H4 (cell line): ENCODE measurements at regions not wholly inside any gene's neighbourhood (a gene's known extent, or its start where the extent isn't known, plus 50 kb on each side); places are given as distances from the start of the nearest gene placed in this dataset.
"Not testable (repeated sequence)": the region's sequence is repeated elsewhere in the genome, so short reads cannot be mapped to it uniquely, and the experiment has no call there.

Experiments
- DNase-seq: peaks from one replicate; pipeline ENCODE4 v3.0.0-alpha.2; 2015; ENCODE audit warnings: low spot score

GRCh38 chr6:134675110-134676054 is 274.5 kb downstream of the ALDH8A1 start:
- no peak for DNase-seq

- no peak for DNase-seq
Observed at GRCh38 chr6:134674562-134674961, 275.3 kb downstream of the ALDH8A1 start.

DNA sequence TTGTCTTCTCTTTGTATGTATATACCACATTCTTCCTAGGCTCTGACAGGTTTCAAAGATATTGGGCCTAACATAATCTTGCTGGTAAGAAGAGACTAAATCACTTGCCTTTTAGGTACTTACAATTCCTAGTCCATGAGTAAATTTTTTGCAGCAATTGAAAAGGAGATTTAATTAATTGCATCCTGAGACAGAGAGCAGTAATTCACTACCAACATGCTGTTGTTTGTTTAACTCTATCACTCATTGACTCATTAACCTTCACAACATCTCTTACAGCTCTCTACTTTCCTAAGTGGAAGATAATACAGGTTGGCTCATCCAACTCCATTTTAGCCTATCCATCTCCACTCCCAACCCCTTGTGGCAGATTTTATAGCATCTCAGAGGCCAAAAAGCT is 280.4 kb downstream of the ALDH8A1 start:
- DNase-seq: no peak

DNA sequence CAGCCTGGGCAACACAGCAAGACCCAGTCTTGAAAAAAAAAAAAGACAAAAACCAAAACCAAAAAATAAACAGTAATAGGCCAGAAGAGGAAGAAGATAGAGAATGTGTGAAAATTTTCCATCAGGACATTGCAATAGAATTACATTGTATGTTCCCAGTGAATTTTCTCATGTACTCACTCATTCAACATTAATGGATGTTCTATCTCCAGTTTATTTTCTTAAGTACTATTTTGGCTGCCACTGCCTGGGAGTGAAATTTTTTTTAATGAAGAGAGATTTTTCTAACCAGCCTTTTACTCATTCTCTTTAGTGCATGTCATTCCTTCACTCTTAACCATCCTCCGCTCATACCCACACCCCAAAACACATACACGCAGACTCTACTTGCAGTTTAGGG is 282.8 kb downstream of the ALDH8A1 start:
- no peak for DNase-seq

- DNase-seq: no peak
Observed at GRCh38 chr6:134666125-134666524, 283.8 kb downstream of the ALDH8A1 start.

GRCh38 chr6:134665029-134665723 is 284.7 kb downstream of the ALDH8A1 start:
- DNase-seq: no peak

DNA sequence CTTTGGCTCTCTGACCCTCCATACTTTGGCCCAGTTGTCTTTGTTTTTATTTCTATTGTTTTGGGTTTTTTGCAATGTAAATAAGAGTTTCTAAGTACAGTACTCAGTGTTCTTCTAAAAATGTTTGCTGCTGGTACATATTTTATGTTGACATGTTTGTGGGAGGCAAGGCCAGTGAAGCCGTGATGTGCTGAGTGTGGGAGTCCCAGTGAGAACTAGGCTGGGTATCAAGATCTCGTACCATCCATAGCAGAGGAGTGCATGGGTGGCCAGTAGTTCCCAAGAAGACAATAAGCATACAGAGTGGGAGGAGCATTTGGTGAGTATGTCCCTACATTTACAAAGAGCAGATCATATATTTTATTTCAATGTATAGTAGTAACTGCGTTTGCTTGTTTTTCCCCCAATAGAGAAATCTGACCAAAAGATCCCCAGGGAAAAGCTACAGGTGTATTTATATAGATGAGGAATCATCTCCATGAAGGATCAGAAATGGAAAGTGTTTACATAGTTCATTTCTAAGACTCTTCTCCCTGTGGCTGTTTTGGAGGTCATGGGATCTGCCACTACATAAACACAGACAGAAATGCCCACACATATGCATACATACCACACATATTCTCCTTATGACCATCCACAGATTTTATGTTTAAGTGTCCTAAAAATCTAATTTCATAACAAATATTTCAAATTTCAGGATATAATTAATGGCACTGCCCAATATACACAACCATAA is 285.9 kb downstream of the ALDH8A1 start:
- DNase-seq: no peak

- no peak for DNase-seq
Observed at GRCh38 chr6:134663356-134663755, 286.5 kb downstream of the ALDH8A1 start.

GRCh38 chr6:134662077-134662700 is 287.7 kb downstream of the ALDH8A1 start:
- no peak for DNase-seq

DNA sequence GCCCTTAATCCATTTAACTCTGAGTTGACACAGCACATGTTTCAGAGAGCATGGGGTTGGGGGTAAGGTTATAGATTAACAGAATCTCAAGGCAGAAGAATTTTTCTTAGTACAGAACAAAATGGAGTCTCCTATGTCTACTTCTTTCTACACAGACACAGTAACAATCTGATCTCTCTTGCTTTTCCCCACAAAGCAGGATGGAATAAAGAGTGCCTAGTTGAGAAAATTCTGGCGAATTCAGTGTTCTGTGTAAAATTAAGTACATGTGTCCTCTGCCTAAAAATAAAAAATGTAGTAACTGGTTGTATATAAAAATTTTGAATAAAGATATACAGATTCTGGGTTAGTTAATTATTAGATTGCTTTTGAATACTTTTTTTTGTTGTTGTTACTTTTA is 290.0 kb downstream of the ALDH8A1 start:
- DNase-seq: not testable (repeated sequence)

DNA sequence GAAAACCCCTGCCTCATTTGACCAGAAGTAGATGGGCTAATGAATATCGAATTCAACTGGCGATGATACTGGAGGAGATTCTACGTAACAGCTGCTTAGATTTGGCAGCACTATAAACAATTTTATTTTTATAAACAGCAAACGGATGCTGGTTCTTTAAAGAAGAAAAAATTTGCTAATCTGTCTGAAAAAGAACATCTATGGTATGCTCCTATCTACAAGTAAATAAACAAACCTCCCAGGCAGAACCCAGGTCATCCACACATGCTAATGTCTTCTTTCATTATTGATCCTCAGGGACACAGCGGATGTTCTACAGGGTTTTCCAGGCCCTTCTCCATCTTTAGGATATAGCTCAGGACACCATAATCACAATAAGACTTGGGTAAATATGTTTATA is 291.3 kb downstream of the ALDH8A1 start:
- DNase-seq: no peak

GRCh38 chr6:134657751-134658527 is 292.0 kb downstream of the ALDH8A1 start:
- no peak for DNase-seq

GRCh38 chr6:134657343-134657742 is 292.6 kb downstream of the ALDH8A1 start:
- no peak for DNase-seq

DNA sequence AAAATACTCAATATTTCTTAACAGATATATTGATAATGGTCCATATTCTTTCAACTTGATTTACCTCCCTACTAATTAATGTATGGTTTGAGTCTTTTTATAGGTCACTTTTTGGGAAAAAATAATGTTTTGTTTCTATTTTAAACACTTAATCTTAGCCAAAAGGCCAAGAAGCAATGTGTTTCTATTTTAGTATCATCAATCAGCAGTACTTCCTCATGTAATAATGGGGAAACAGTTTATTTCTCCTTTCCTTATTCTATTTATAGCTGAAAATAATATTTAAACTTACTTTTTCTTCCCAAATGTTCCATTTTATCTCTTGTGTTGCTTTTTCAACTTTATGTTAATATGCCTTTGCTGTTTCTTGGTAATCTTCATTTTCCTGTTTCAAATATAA is 295.1 kb downstream of the ALDH8A1 start:
- DNase-seq: no peak

- no peak for DNase-seq
Observed at GRCh38 chr6:134651519-134651918, 298.4 kb downstream of the ALDH8A1 start.

GRCh38 chr6:134647861-134648260 is 302.0 kb downstream of the ALDH8A1 start:
- DNase-seq: no peak

- no peak for DNase-seq
Observed at GRCh38 chr6:134642819-134643218, 307.1 kb downstream of the ALDH8A1 start.

DNA sequence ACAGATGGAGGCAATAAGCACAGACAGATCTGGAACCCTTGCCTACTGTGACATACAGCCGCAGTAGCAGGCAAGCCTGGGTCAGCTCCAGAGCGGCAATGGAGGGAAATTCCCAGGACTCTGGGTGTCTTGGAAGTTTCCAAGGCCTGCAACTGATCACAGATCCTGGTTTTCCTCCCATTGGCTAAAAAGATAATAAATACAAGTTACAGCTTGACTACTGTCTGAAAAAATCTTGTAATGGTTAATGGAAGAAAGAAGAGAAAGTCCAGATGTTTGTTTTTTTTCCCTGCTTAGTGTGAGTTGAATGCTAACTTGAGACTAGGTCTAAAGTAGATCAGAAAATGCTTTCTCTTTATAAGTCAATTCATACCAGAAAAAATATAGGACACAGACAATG is 307.6 kb downstream of the ALDH8A1 start:
- DNase-seq: no peak

DNA sequence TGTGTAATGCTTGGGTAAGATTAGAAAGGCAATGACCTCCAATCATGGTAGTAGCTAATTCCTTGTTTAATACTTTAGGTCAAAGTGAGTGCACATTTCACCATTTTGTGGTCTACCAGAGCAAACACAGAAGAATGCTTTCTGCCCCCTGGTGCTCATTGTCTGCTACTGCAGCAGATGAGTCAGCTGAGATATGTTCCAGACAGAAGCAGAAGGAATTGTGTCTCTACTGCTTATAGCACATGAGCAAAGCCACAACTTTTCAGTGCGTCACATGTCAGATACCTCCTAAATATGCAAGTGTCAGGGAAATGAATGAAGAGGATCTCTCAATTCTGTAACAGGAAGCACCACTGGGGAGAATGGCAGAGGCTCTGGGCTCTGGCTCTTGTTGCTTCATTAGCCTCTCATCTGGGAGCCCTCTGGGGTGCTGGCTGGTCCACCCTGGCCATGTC is 308.9 kb downstream of the ALDH8A1 start:
- DNase-seq: peak; percentile 82

- DNase-seq: no peak
Observed at GRCh38 chr6:134640229-134640628, 309.7 kb downstream of the ALDH8A1 start.

DNA sequence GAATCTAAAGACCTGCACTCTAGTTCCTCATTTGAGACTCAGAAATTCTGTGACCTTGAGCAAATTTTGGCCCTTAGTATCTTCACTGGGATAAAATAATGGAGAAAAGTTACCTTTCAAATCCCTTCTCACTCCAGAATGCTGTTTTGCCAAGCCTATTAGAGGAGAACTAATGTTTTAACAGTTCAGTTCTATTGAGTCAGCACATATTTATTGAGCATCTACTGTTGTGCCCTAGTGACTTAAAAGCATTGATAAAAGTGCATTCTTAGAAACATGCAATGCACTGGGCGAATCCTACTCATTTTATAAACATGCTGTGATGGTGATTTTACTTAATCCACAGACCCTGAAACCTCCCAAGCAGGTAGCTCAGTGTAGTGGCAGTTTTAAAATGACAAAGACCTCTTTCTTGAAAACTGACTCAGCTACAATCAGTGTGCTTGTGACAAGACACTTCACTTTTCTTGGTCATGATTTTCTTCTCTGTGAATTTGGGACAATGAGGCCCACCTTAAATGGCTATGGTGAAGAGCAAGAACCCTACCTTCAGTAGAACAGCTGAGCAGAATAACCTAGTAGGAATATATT is 312.0 kb downstream of the ALDH8A1 start:
- DNase-seq: no peak
